ENCODE measurements at regions not wholly inside any gene's neighbourhood (a gene's known extent, or its start where the extent isn't known, plus 50 kb on each side); places are given as distances from the start of the nearest gene placed in this dataset.

GRCh38 chr4:84001876-84002569 is 466.1 kb downstream of the GPAT3 start:
- DNase-seq (ENCODE audit: extremely low read depth in 1 of 4, low spot score in 3 of 4) (no peak), FAIRE-seq (no peak), ATAC-seq (no peak)
- Histone ChIP-seq H2AFZ (ENCODE audit: low read depth, low read length) (no peak overlapping the region), H3K27ac (ENCODE audit: extremely low read depth, low read depth, low read length) (no peak overlapping the region), H3K4me2 (ENCODE audit: insufficient read depth, low read length) (no peak overlapping the region), H3K9me3 (replicated peaks; ENCODE audit: control insufficient read depth, insufficient read depth, low read depth, low read length) (no peaks in the 10 kb centered on the region), H3K36me3 (ENCODE audit: control insufficient read depth, insufficient read depth, low read length) (no peaks in the 10 kb centered on the region), H4K20me1 (replicated peaks; ENCODE audit: control insufficient read depth, insufficient read depth, low read length) (no peaks in the 10 kb centered on the region), H3K79me2 (ENCODE audit: control insufficient read depth, insufficient read depth, low read length) (no peaks in the 10 kb centered on the region), H3K4me1 (replicated peaks in 1 of 2; ENCODE audit: control insufficient read depth in 2 of 2, insufficient read depth in 2 of 2, low read length in 2 of 2) (no peaks in the 10 kb centered on the region), H3K9ac (ENCODE audit: insufficient read depth in 1 of 2, low read depth in 2 of 2, low read length in 2 of 2) (no peak overlapping the region), H3K27me3 (ENCODE audit: control insufficient read depth in 2 of 2, insufficient read depth in 2 of 2, low read length in 2 of 2) (no peaks in the 10 kb centered on the region), H3K9me1 (ENCODE audit: control insufficient read depth, insufficient read depth, low read length) (no peaks in the 10 kb centered on the region), H3K4me3 (no peak overlapping the region)
- POLR2A ChIA-PET = no interaction called here
- CTCF ChIA-PET (ENCODE audit: low intra/inter-chr PET ratio) = no interaction called here
- no TSS peak for BruUV-seq (replicated peaks)
- in situ Hi-C loops (cut with MboI) (no loop called here), intact Hi-C loops (cut with micrococcal nuclease) (no loop called here)
- WGBS (ENCODE audit: insufficient coverage, low coverage, missing lambda C conversion rate) = 0% methylated on average over 2 of the region's 2 CpGs
- TF ChIP-seq ZNF354B (CRISPR knock-in tag; IDR thresholded peaks at IDR 0.05) (no peak), MYBL2 (IDR thresholded peaks at IDR 0.05; ENCODE audit: low read depth) (no peak), MYBL2 (CRISPR knock-in tag; IDR thresholded peaks at IDR 0.05; ENCODE audit: borderline replicate concordance) (no peak), E2F1 (CRISPR knock-in tag; IDR thresholded peaks at IDR 0.05) (no peak), ZNF699 (CRISPR knock-in tag; IDR thresholded peaks at IDR 0.05; ENCODE audit: insufficient replicate concordance) (no peak), NCOA6 (IDR thresholded peaks at IDR 0.05) (no peak), HDAC3 (IDR thresholded peaks at IDR 0.05; ENCODE audit: borderline replicate concordance, partially characterized antibody) (no peak), FOXK1 (CRISPR knock-in tag; IDR thresholded peaks at IDR 0.05; ENCODE audit: borderline replicate concordance) (no peak), E2F4 (CRISPR knock-in tag; IDR thresholded peaks at IDR 0.05; ENCODE audit: low read depth) (no peak), TEAD4 (IDR thresholded peaks at IDR 0.05; ENCODE audit: low read length) (no peak), TEAD4 (CRISPR knock-in tag; IDR thresholded peaks at IDR 0.05; ENCODE audit: borderline replicate concordance) (no peak), FOXM1 (IDR thresholded peaks at IDR 0.05; ENCODE audit: low read depth) (no peak), FOXM1 (CRISPR knock-in tag; IDR thresholded peaks at IDR 0.05; ENCODE audit: low read depth) (no peak), MIER1 (IDR thresholded peaks at IDR 0.05; ENCODE audit: low read depth) (no peak), SRSF9 (IDR thresholded peaks at IDR 0.05; ENCODE audit: borderline replicate concordance, low read depth, low read length) (no peak), HMGXB4 (CRISPR knock-in tag; IDR thresholded peaks at IDR 0.05) (no peak), HOMEZ (CRISPR knock-in tag; IDR thresholded peaks at IDR 0.05) (no peak), CBX3 (IDR thresholded peaks at IDR 0.05; ENCODE audit: borderline replicate concordance in 1 of 2, low read length in 2 of 2) (no peak)

Data from K562 (cell line).